Suprapubic skin (tissue), 4 donors: ENCODE measurements at regions not wholly inside any gene's neighbourhood (a gene's known extent, or its start where the extent isn't known, plus 50 kb on each side); places are given as distances from the start of the nearest gene placed in this dataset.

Source experiments
- DNase-seq, 2 donors: peaks; one replicate each; pipeline ENCODE4 v3.0.0-alpha.2; 2019; ENCODE audit warnings: low spot score in 2 of 2
- H3K27ac ChIP-seq: fragments of 200-600 bp; sonication (generic); one replicate; pipeline ENCODE4 v1.5.1; 2019
- H3K27me3 ChIP-seq: fragments of 200-600 bp; sonication (generic); one replicate; pipeline ENCODE4 v1.5.1; 2019
- H3K36me3 ChIP-seq: fragments of 200-600 bp; sonication (generic); one replicate; pipeline ENCODE4 v1.5.1; 2019
- H3K4me1 ChIP-seq: fragments of 200-600 bp; sonication (generic); one replicate; pipeline ENCODE4 v1.5.1; 2019
- H3K4me3 ChIP-seq: fragments of 200-600 bp; sonication (generic); one replicate; pipeline ENCODE4 v1.5.1; 2019; ENCODE audit warnings: mild to moderate bottlenecking
- H3K9me3 ChIP-seq: fragments of 200-600 bp; sonication (generic); one replicate; pipeline ENCODE4 v1.5.1; 2019
- CTCF ChIP-seq, 2 donors: fragments of 200-600 bp in 1 of 2; fragments of 450-650 bp in 1 of 2; sonication (generic) in 1 of 2; IDR thresholded peaks; one replicate each; pipeline ENCODE4 v1.5.1; 2016 to 2019; ENCODE audit warnings: antibody characterized with exemption in 2 of 2, mild to moderate bottlenecking in 1 of 2, moderate library complexity in 1 of 2
- EP300 ChIP-seq: sonication (generic); formaldehyde crosslinking; IDR thresholded peaks from one replicate; pipeline ENCODE4 v1.6.1; 2017; ENCODE audit warnings: antibody characterized with exemption
- POLR2A ChIP-seq, 2 donors: fragments of 450-650 bp; IDR thresholded peaks; one replicate each; pipeline ENCODE4 v1.6.1; 2017; ENCODE audit warnings: antibody characterized with exemption in 2 of 2, mild to moderate bottlenecking in 2 of 2, moderate library complexity in 2 of 2
- POLR2AphosphoS5 ChIP-seq, 3 donors: sonication (generic); formaldehyde crosslinking; IDR thresholded peaks; one replicate each; pipeline ENCODE4 v1.6.1; 2017; ENCODE audit warnings: antibody characterized with exemption in 3 of 3
- WGBS: methylation state at CpG from one replicate; pipeline ENCODE4 v1.1.5; 2018; 5-methylcytosine and 5-hydroxymethylcytosine counted together

- TF ChIP-seq CTCF (IDR thresholded peaks at IDR 0.05) (no peak), POLR2A (IDR thresholded peaks at IDR 0.05) (no peak)
- Histone ChIP-seq H3K9me3 (no peaks in the 10 kb centered on the region), H3K36me3 (no peaks in the 10 kb centered on the region), H3K4me3 (no peak overlapping the region), H3K27ac (no peak overlapping the region), H3K4me1 (no peaks in the 10 kb centered on the region), H3K27me3 (no peaks in the 10 kb centered on the region)
- no peak for DNase-seq
- 56% methylated on average over 1 of the region's 1 CpG for whole genome bisulfite sequencing
Observed at GRCh38 chr3:34534013-34534412, 735.6 kb downstream of the PDCD6IP start.

- Histone ChIP-seq H3K9me3 (no peaks in the 10 kb centered on the region), H3K4me1 (no peaks in the 10 kb centered on the region), H3K4me3 (no peak overlapping the region), H3K36me3 (no peaks in the 10 kb centered on the region), H3K27ac (no peak overlapping the region), H3K27me3 (no peaks in the 10 kb centered on the region)
- no peak for DNase-seq
- TF ChIP-seq POLR2A (IDR thresholded peaks at IDR 0.05) (no peak), EP300 (no peak), CTCF (IDR thresholded peaks at IDR 0.05) (no peak), POLR2AphosphoS5 (IDR thresholded peaks at IDR 0.05) (no peak)
- WGBS: 80% methylated on average over 4 of the region's 4 CpGs
Observed at GRCh38 chr3:34544136-34544535, 745.7 kb downstream of the PDCD6IP start.

GRCh38 chr3:34547297-34547920 is 749.0 kb downstream of the PDCD6IP start:
- WGBS: 63% methylated on average over 2 of the region's 2 CpGs
- no peak for TF ChIP-seq CTCF (IDR thresholded peaks at IDR 0.05)
- TF ChIP-seq POLR2AphosphoS5 (IDR thresholded peaks at IDR 0.05): no peak
- no peak for TF ChIP-seq EP300
- TF ChIP-seq POLR2A (IDR thresholded peaks at IDR 0.05): no peak
- DNase-seq: no peak
- H3K36me3 ChIP-seq: no peaks in the 10 kb centered on the region
- H3K4me3 ChIP-seq: no peak overlapping the region
- H3K9me3 ChIP-seq: no peaks in the 10 kb centered on the region
- H3K27me3 ChIP-seq: no peaks in the 10 kb centered on the region
- H3K4me1 ChIP-seq: no peaks in the 10 kb centered on the region
- no peak overlapping the region for H3K27ac ChIP-seq

GRCh38 chr3:34567266-34567665 is 768.8 kb downstream of the PDCD6IP start:
- peaks cover 4% of the 10 kb centered on the region for H3K9me3 ChIP-seq
- H3K4me1 ChIP-seq: no peaks in the 10 kb centered on the region
- H3K4me3 ChIP-seq: no peak overlapping the region
- TF ChIP-seq CTCF (IDR thresholded peaks at IDR 0.05) (no peak), EP300 (no peak), POLR2A (IDR thresholded peaks at IDR 0.05) (no peak), POLR2AphosphoS5 (IDR thresholded peaks at IDR 0.05) (no peak)
- DNase-seq: no peak
- H3K36me3 ChIP-seq: no peaks in the 10 kb centered on the region
- no peaks in the 10 kb centered on the region for H3K27me3 ChIP-seq
- 74% methylated on average over 1 of the region's 1 CpG for WGBS
- no peak overlapping the region for H3K27ac ChIP-seq

GRCh38 chr3:34568766-34569165 is 770.3 kb downstream of the PDCD6IP start:
- TF ChIP-seq POLR2AphosphoS5 (IDR thresholded peaks at IDR 0.05) (no peak), POLR2A (IDR thresholded peaks at IDR 0.05) (no peak), EP300 (no peak), CTCF (IDR thresholded peaks at IDR 0.05) (no peak)
- H3K27me3 ChIP-seq: no peaks in the 10 kb centered on the region
- DNase-seq: no peak
- H3K27ac ChIP-seq: no peak overlapping the region
- no peaks in the 10 kb centered on the region for H3K36me3 ChIP-seq
- H3K4me3 ChIP-seq: no peak overlapping the region
- WGBS: 81% methylated on average over 4 of the region's 4 CpGs
- no peaks in the 10 kb centered on the region for H3K9me3 ChIP-seq
- H3K4me1 ChIP-seq: no peaks in the 10 kb centered on the region
